ENCODE measurements at regions not wholly inside any gene's neighbourhood (a gene's known extent, or its start where the extent isn't known, plus 50 kb on each side); places are given as distances from the start of the nearest gene placed in this dataset.

- ATAC-seq: peak; percentile 48
- no peak for TF ChIP-seq ZFP3 (CRISPR knock-in tag; IDR thresholded peaks at IDR 0.05)
- TF ChIP-seq ZNF565 (CRISPR knock-in tag; conservative IDR thresholded peaks at IDR 0.05; ENCODE audit: low read depth): no peak
- TF ChIP-seq SNAI2 (CRISPR knock-in tag; IDR thresholded peaks at IDR 0.05): 0 out of 2 replicates have a peak, but pooled peaks have one; percentile 33
- peak; percentile 61; the same call in 1 of the 2 replicates for TF ChIP-seq ISL1 (CRISPR knock-in tag; IDR thresholded peaks at IDR 0.05)
- no peak for TF ChIP-seq RARB (CRISPR knock-in tag; IDR thresholded peaks at IDR 0.05)
- TF ChIP-seq ZNF70 (CRISPR knock-in tag; IDR thresholded peaks at IDR 0.05): no peak
- TF ChIP-seq ESRRG (CRISPR knock-in tag; IDR thresholded peaks at IDR 0.05): no peak
- peak; percentile 98 for TF ChIP-seq TSHZ2 (CRISPR knock-in tag; IDR thresholded peaks at IDR 0.05)
- TF ChIP-seq PPARA (CRISPR knock-in tag; IDR thresholded peaks at IDR 0.05; ENCODE audit: borderline replicate concordance): no peak
- TF ChIP-seq CSRNP3 (CRISPR knock-in tag; IDR thresholded peaks at IDR 0.05): no peak
- TF ChIP-seq OSR1 (CRISPR knock-in tag; IDR thresholded peaks at IDR 0.05): no peak
- TF ChIP-seq ZC3H10 (CRISPR knock-in tag; IDR thresholded peaks at IDR 0.05): no peak
- no peak for TF ChIP-seq POU6F1 (CRISPR knock-in tag; IDR thresholded peaks at IDR 0.05; ENCODE audit: borderline replicate concordance, low read depth)
- TF ChIP-seq ZFP30 (CRISPR knock-in tag; IDR thresholded peaks at IDR 0.05): no peak
- TF ChIP-seq BACH2 (CRISPR knock-in tag; IDR thresholded peaks at IDR 0.05; ENCODE audit: borderline replicate concordance): no peak
- TF ChIP-seq CREB5 (CRISPR knock-in tag; IDR thresholded peaks at IDR 0.05; ENCODE audit: low read depth): no peak
- TF ChIP-seq ARNTL (CRISPR knock-in tag; IDR thresholded peaks at IDR 0.05; ENCODE audit: borderline replicate concordance, low read depth): no peak
- TF ChIP-seq GLIS3 (CRISPR knock-in tag; IDR thresholded peaks at IDR 0.05): no peak
- no peak for TF ChIP-seq ZNF8 (CRISPR knock-in tag; IDR thresholded peaks at IDR 0.05)
- TF ChIP-seq TCF4 (CRISPR knock-in tag; IDR thresholded peaks at IDR 0.05; ENCODE audit: borderline replicate concordance): peak; percentile 90
- TF ChIP-seq PATZ1 (CRISPR knock-in tag; IDR thresholded peaks at IDR 0.05; ENCODE audit: borderline replicate concordance): no peak
- no peak for TF ChIP-seq TOX (CRISPR knock-in tag; IDR thresholded peaks at IDR 0.05; ENCODE audit: borderline replicate concordance)
- no peak for TF ChIP-seq CSDC2 (CRISPR knock-in tag; IDR thresholded peaks at IDR 0.05)
Measured at GRCh38 chr12:115233891-115234543, 550.0 kb upstream of the TBX3 start.

- peak; percentile 77 for ATAC-seq
Measured at GRCh38 chr12:115232455-115233156, 548.6 kb upstream of the TBX3 start.

More at GRCh38 chr12:115232455-115233156, 548.6 kb upstream of the TBX3 start:
- TF ChIP-seq TSHZ2 (CRISPR knock-in tag; IDR thresholded peaks at IDR 0.05): no peak
- no peak for TF ChIP-seq ZNF70 (CRISPR knock-in tag; IDR thresholded peaks at IDR 0.05)
- peak; percentile 99 for TF ChIP-seq ZFP3 (CRISPR knock-in tag; IDR thresholded peaks at IDR 0.05)
